NOMO-1 (cell line): ENCODE measurements at regions not wholly inside any gene's neighbourhood (a gene's known extent, or its start where the extent isn't known, plus 50 kb on each side); places are given as distances from the start of the nearest gene placed in this dataset.
"Not testable (repeated sequence)": the region's sequence is repeated elsewhere in the genome, so short reads cannot be mapped to it uniquely, and the experiment has no call there.

Experiments
- DNase-seq, 2 experiments: peaks; one replicate each; lab custom pipeline; 2025; ENCODE audit not compliant: unreplicated experiment in 2 of 2; lab: John Stamatoyannopoulos, UW

DNA sequence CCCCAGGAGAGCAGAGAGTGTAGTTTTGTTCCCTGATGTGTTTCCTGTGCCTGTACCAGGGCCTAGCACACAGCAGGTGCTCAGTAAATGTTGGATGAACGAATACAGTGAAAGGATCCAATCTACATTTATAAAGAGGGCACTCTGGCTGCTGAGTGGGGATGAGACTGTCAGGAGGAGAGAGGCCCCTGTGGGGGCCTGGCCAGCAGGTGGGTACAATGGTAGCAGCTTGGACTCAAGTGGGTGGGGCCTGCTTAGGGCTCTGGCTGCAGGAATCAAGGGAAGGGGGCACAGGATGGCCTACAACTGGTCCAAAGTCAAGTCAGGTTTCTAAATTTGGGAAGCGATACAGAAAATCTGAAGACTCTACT, 156.6 kb upstream of the GRK3 start:
- DNase-seq = no peak

DNA sequence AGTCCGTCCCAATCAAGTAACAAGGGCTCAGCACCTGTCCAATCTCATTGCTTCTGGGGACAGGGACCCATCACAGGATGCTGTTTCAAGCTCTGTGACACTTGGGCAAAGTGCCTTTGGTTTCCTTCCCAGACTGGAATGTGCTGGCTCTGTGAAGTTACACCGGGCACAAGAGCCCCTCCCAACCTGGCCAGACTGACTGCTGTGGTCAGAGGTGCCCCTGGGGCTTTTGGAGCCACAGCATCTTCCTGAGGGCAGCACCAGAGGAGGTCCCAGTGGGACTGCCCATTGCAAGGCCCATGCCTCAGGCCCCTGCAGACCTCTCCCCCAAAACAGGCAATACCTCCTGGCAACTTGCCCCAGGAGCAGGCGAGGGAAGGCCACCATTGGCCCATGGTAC, 155.2 kb upstream of the GRK3 start:
- DNase-seq = no peak

DNA sequence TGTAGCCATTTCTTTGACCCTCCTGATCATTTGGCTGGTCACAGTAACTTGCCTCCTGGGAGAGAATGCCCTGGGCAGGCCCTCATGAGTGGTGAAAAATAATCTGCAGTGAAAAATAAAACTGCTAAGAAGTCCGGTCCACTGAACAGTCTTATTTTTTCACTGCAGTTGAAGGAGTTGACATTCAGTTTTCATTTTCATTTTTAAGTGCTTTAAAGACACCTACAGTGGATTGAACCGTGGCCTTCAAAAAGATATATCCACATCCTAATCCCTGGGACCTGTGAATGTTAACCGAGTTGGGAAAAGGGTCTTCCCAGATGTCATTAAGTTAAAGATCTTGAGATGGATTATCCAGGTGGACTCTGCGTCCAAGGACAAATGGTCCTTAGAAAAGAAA, 153.6 kb upstream of the GRK3 start:
- DNase-seq = no peak

DNA sequence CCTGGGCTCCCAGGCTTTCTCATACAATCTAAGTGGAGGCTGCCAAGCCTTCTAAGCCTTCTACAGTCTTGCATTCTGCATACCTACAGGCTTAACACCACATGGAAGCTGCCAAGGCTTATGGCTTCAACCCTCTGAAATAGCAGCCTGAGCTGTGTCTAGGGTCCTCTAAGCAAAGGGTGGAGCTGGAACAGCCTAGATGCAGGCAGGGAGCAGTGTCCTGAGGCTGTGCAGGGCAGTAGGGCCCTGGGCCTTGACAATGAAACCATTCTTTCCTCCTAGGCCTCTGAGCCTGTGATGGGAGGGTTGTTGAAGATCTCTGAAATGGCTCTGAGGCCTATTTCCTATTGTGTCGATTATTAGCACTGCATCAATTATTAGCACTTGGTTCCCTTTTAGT, 150.9 kb upstream of the GRK3 start:
- DNase-seq = no peak

DNA sequence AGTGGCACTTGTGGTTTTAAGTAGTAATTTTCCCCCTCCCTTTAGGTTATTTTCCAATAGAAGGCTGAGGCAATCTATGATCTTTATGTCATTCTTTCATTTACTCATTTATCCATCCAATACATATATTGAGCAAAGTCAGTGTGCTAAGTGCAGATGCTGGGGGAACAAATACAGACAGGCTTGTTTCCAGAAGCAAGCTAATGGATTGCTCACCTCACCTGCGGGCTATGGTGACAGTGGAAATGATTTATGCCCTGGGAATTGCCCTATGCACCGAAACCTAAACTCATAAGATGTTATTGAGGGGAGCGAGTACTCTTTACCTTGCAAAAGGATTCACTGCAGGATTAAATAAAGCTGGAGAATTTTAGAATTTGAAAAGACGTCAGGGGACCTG, 148.7 kb upstream of the GRK3 start:
- not testable (repeated sequence) for DNase-seq

DNA sequence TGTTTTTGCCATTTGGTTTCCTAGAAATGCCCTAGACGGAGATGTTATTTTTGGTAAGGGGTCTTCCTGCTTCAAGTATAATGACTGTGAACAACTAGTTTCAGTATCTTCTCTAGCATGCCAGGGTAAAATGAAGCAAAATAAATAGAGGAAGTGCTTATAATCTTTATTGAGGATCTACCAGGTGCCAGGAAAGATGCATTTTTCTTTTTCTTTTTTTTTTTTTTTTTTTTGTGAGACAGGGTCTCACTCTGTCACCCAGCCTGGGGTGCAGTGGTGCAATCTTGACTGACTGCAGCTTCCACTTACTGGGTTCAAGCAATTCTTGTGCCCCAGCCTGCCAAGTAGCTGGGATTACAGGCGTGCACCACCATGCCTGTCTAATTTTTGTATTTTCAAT, 146.6 kb upstream of the GRK3 start:
- peak in 1 of 2 experiments; percentile 9 for DNase-seq

DNA sequence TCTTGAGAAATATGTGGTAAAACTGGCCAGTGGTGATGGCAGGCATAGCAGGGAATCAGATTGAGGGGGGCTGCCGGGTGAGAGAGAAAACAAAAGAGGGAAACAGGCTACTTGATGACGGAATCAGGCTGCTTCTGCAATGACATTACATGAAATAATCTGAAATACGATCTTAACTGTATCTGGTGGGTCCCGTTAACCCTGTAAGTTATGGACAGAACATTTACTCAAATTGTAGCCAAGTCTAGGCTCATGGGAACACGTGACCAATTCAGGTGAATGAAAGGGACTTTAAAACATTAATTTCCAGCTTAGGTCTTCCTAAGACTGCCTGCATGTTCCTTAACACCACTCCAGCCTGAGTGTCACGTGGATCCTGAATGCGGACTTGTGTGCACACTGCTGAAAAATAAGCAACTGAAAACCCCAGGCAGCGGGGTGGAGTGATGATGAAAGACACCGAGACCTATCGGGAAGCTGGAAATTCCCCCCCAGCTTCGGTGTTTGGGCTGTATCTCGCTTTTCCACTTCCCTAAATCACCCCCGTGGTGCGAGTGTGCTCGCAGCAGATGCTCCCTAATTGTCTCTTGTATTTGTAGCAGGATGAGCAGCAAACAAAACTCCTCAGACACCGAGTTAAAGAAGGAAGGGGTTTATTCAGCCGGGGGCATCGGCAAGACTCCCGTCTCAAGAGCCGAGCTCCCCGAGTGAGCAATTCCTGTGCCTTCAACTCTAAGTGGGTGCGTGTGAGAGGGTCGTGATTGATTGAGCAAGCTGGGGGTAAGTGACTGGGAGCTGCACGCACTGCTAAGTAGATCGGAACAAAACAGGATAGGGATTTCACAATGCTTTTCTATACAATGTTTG, 145.0 kb upstream of the GRK3 start:
- DNase-seq = peak; percentile 47 to 67

DNA sequence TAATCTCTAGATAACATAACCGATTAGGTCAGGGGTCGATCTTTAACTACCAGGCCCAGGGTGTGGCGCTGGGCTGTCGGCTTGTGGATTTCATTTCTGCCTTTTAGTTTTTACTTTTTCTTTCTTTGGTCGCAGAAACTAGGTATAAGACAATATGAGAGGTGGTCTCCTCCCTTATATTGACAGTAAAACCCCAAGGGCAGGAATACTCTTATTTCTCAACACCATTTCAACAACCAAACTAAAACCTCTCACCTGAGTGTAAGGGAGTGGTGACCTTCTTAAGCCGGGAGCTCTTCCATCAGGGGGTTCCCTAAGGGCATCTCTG, 144.4 kb upstream of the GRK3 start:
- DNase-seq = not testable (repeated sequence)

DNA sequence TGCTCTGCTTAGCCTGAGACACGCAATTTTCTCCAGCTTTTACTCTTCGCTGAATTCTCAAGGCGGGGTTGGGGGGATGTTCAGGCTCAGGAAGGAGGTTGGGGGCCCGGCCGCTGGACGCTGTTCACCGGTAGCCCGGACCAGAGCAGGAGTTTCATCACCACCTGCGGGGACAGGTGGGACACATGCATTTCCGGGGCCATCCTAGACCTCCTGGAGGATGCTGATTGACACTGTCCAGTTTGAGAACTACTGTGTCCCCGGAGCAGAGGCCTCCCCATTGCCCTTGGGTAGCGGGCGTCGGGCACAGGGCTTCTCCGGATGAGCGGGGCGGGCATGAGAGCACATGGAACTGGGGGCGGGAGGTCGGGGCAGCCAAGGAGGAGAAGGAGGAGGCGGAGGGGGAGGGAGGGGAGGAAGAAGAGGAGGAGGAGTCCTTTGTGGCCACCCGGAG, 144.0 kb upstream of the GRK3 start:
- no peak for DNase-seq

DNA sequence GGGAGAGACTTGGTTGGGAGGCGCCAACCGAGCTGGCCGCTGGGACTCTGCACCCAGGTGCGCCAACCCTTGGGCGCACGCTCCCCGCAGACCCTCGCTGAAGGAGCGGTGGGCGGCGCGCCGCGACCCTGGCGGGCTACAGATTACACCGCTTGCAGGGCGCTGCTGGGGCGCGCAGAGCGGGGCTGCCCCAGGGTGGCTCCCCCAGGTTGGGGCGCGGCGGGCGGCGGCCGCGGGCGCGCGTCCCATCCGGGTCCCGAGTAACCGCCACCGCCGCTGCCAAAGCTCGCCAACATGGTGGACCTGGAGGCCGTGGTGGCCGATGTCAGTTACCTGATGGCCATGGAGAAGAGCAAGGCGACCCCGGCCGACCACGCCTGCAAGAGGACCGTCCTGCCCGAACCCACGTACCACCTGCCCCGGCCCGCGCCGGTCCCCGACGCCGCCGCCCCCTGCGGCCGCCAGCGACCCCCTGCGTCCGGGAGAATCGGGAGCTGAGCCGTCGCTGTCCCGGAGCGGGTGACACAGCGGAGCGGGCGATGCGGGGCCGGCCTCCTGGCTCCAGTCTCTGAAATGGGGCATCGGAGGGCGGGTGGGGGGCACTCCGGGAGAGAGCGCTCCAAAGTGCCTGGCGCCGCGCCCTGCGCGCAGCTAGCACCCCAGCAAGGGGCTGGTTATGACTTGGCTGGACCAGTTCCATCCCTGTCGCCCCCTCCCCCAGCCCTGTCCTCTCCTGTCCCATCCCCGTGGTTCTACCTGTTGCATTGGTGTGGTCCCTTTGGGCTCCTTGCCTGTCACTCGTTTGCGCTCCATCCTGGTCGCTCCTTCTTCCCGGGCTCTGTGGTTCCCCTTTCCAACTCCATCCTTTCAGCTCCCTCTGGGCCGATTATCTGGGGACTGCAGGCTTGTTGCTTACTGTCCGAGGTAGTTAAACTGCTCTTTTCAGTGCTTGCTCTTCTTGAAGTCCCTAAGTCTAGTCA, 143.3 kb upstream of the GRK3 start:
- no peak for DNase-seq

DNA sequence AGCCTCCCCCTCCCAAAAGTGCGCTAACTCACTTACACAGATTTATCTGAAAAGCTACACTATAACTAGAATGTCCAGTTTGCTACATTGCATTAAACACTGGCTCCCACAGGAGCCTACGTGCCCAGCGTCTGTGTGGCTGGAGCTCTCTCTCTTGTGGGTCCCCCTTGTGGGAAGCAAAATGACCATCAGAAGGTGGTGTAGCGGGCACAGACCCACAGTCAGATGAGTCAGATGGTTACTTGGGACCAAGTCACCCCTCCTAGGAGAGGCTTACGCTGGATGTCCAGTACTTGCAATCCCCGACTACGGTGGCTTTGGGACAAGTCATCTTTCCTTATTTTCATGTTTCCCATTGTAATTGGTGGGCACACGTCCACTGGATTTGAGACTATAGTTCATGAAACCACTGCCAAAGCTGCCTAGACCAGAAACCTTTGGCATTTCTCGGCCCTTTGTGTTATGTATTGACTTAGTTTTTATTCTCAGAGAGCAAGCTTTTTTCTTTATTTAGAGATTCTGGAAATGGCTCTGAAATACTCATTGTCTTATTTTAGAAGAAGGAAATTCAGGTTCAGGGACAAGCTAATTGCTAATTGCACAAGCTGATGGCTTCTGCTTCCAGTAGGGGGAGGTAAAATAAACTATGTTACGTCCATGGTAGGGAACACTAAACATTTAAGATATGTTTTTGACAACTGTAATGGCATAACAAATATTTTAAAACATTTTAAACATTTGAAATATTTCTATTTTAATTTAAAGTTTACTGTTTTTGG, 137.8 kb upstream of the GRK3 start:
- DNase-seq = peak in 1 of 2 experiments; percentile 46

DNA sequence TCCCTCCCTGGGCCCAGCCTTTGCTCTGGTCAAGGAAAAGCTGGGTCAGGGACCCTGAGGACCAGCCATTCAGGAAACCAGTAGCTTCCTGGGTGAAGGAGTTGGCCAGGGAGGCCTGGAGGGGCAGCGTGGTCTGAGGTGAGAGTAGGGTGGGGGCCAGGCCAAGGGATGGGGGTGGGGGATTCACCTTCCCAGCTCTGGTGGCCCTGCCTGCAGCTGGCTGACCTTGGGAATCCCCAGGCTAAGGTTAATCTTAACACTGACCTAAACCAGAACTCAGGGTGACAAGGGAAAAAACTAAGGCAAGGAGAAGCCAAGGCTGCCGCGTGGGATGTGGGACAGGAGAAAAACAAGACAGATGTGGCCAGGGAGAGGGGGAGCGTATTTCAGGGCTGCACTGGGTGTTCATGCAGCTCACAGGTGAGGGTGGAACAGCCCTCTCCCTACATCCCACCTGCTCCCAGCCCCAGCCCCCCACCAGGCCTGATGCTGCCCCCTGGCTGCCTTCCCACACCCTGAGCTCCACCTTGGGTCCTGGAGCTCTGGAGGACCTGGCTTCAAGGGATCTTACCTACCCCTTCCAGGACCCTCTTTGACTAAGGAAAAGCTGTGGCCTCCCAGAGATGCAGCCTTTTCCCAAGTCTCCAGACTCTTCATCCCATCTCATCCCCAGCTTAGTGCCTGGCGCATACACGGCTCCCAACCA, 132.7 kb upstream of the GRK3 start:
- not testable (repeated sequence) for DNase-seq

DNA sequence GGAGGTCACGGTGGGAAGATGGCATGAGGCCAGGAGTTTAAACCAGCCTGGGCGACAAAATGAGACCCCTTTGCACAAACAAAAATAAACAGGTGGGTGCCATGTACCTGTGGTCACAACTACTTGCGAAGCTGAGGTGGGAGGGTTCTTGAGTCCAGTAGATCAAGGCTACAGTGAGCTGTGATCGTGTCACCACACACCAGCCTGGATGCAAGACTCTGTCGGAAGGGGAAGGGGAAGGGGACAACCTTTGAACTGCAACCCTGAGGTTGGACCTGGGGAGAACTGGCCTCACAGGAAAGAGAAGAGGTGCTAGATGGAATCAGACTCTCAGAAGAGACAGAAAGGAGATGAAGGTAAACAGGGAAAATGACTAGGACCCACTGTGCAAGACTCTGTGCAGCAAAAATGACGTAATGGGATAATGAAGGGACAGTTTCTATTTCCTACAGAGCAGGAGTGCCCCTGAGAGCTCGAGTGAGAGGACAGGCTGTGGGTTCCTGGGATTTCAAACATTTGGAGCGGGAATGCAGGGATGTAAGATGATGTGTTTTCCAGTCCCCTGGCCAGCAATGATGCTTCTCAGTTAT, 131.0 kb upstream of the GRK3 start:
- DNase-seq = not testable (repeated sequence)

DNA sequence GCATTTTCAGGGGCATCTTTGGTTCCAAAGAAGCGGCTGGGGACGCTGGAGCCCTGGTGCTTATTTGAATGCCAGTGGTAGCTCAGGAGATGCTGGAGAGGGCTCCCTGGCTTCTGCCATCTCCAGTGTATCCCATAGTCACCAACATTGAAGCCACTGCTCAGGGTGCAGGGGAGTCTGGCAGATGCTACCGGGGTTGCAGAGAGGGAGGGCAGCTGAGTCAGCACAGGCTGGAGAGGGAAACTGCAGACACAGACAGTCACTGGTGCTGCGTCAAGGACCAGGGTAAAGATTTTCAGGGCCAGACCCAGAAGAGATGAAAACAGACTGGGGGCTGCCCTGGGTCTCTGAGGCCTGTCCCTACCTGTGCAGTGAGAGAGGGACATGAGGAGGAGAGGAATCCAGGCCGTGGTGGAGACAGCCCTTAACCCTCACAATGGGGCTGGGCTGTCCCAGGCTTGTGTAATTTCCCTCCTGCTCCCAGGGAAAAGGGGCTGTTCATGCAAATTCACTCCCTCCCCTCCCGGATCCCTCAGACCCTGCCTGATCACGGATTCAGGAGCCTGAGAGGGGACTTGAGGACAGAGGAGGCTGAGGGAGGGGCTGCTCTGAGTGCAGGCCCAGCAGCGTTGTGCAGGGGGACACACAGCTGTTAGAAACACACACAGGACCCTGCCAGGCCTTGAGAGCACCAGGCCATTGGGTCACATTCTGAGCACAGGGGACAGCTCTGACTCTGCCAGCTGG, 126.9 kb upstream of the GRK3 start:
- no peak for DNase-seq

DNA sequence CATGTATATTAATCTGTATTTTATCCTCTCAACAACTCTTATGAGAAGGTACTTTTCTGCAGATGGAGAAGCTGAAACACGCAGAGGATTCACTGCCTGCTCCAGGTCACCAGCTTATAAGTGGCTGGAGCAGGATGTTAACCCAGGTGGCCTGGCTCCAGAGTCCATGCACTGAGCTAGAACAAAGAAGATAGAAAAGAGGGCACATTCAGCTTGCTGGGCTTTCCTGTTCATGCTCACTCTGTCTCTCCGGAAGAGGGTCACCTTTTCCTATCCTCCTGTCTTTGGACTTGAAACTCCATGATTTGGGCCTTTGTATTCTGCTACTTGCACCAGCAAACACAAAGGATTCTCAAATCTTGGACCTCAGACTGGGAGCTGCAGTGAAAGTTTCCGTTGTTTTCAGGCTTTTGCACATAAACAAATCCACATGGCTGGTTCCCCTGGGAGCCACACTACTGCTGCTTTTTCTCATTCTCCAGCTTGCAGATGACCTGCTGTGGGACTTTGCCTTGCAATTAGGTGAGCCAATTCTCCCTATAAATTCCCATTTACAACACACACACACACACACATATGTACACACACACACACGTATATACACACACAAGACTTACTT, 117.3 kb upstream of the GRK3 start:
- DNase-seq = no peak

DNA sequence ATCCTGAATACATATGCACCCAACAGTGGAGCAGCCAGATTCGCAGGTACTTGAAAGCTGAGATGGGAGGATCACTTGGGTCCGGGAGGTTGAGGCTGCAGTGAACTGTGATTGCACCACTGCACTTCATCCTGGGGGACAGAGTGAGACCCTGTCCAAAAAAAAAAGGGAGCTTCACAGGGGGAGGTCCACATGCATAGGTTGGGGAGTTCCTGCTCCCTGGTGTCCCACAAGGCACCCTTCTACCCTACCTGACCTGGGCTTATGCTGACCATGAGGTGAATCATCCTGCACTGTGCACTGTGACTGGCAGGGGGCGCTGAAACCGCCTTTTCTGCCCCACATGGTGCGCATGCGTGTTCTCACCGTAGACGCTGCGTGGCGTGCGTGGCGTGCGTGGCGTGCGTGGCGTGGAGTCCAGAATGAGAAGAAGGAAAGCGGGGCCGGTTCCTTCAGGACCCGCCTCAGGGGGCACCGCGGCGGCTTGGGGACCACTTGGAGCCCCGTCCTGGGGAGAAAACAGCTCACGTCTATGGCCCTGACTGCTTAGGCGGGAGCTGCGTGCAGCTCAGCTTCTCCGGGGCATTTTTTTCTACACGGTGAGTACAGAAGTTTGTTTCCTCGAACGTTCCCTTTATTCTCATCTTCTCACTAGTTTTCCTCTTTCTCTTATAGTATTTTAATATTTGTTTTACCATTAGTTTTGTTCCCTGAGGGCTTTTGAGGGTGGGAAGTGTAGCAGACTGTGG, 116.6 kb upstream of the GRK3 start:
- peak; percentile 65 to 81 for DNase-seq

DNA sequence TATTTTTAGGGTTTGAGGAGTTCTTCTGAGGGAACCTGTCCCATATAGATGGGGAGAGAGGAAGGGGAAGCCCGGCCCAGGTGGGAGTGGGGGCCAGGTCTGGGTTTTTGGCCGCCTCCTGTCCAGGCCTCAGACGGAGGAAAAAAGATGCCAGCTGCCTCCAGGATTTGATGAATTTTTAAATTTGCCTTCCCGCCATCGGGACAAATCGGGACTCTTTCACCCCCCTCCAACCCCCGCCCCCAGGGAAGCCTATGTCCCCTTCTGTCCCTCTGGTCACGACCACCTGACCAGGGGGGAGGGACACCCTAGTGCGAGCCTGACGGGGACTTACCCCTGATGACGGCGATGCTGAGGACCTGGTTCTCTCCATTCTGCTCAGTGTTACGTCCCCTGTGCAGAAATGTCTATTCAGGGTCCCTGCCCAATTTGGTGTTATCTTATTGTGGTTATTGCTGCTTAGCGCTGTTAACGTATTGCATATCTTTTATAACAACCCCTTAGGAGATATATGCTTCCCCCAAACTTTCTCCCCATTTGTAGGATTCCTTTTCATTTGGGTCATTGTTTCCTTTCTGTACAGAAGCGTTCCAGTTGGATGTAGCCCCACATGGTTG, 115.9 kb upstream of the GRK3 start:
- DNase-seq = no peak
